SU-DHL-6 (cell line): ENCODE measurements at regions not wholly inside any gene's neighbourhood (a gene's known extent, or its start where the extent isn't known, plus 50 kb on each side); places are given as distances from the start of the nearest gene placed in this dataset.

Experiments
- H2AFZ ChIP-seq: fragments of 200-600 bp; sonication (generic); 2 replicates; pipeline ENCODE4 v1.6.1; 2014; ENCODE audit warnings: low read depth, mild to moderate bottlenecking, moderate library complexity, mixed read lengths, antibody characterized with exemption, low read length; ENCODE audit not compliant: severe bottlenecking
- H3F3A ChIP-seq: fragments of 200-600 bp; shearing (Covaris generic); 2 replicates; pipeline ENCODE4 v1.6.0; 2016; ENCODE audit warnings: antibody characterized with exemption, mild to moderate bottlenecking; ENCODE audit not compliant: insufficient read depth
- H3K27ac ChIP-seq: fragments of 200-600 bp; sonication (generic); 2 replicates; pipeline ENCODE4 v1.5.1; 2016; ENCODE audit warnings: low read depth, mild to moderate bottlenecking, low read length, moderate library complexity, mixed read lengths
- H3K27me3 ChIP-seq: fragments of 200-600 bp; sonication (generic), shearing (Covaris generic); 2 replicates; pipeline ENCODE4 v1.6.0; 2014; ENCODE audit warnings: mild to moderate bottlenecking, low read length
- H3K36me3 ChIP-seq: fragments of 200-600 bp; sonication (generic); 2 replicates; pipeline ENCODE4 v1.6.1; 2014; ENCODE audit warnings: mild to moderate bottlenecking, low read length, mixed read lengths
- H3K4me2 ChIP-seq: fragments of 300-600, 200-600 bp; shearing (Covaris generic), sonication (generic); 2 replicates; pipeline ENCODE4 v1.6.0; 2014; ENCODE audit warnings: low read length, low read depth, mild to moderate bottlenecking; ENCODE audit not compliant: poor library complexity, severe bottlenecking
- H3K4me3 ChIP-seq: fragments of 200-600 bp; sonication (generic); 2 replicates; pipeline ENCODE4 v1.5.1; 2014; ENCODE audit warnings: antibody characterized with exemption, low read length, mild to moderate bottlenecking, mixed read lengths; ENCODE audit not compliant: insufficient read depth, poor library complexity, severe bottlenecking
- H3K79me2 ChIP-seq: fragments of 200-600 bp; sonication (generic); 2 replicates; pipeline ENCODE4 v1.6.1; 2014; ENCODE audit warnings: mild to moderate bottlenecking, low read length, moderate library complexity; ENCODE audit not compliant: insufficient read depth
- H3K9ac ChIP-seq: fragments of 200-600 bp; sonication (generic); 2 replicates; pipeline ENCODE4 v1.7.0; 2014; ENCODE audit warnings: mild to moderate bottlenecking, low read length
- H3K9me2 ChIP-seq: fragments of 200-600 bp; sonication (generic); replicated peaks from 2 replicates; pipeline ENCODE4 v1.6.1; 2014; ENCODE audit warnings: low read length; ENCODE audit not compliant: insufficient read depth
- H3K9me3 ChIP-seq: fragments of 200-600 bp; sonication (generic); 2 replicates; pipeline ENCODE4 v1.6.1; 2014; ENCODE audit warnings: low read length, mixed read lengths; ENCODE audit not compliant: insufficient read depth
- H4K20me1 ChIP-seq: fragments of 200-600 bp; sonication (generic); 2 replicates; pipeline ENCODE4 v1.6.1; 2014; ENCODE audit warnings: low read depth, mild to moderate bottlenecking, antibody characterized with exemption, low read length, moderate library complexity, mixed read lengths
- CTCF ChIP-seq: fragments of 200-600 bp; sonication (generic); IDR thresholded peaks from one replicate; pipeline ENCODE4 v1.5.1; 2017; ENCODE audit warnings: antibody characterized with exemption, mild to moderate bottlenecking, low read length, moderate library complexity; ENCODE audit not compliant: insufficient read depth, poor library complexity, severe bottlenecking
- EZH2phosphoT487 ChIP-seq: fragments of 200-600 bp; sonication (generic), shearing (Covaris generic); conservative IDR thresholded peaks from 2 replicates; pipeline ENCODE4 v1.6.1; 2018; ENCODE audit warnings: mild to moderate bottlenecking, antibody characterized with exemption, low read length, moderate library complexity, mixed read lengths

DNA sequence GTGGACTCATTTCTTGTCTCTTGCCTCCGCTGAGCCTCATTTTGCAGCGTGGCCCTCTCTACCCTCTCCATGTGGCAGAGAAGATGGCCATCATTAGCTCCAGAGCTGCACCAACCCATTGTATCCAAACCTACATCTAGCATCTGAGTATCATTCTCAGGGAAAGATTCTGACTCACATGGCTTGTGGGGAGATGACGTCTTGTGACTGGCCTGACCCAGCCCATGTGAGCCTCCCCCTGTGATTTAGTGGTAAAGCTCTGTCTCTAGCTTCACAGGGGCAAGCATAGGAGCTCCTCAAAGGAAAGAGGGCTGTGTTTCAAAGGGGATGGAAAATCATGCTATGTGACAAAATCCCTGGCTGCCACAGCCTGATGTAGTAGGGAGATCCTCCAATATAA, 87.4 kb upstream of the RBMS1 start:
- no peaks in the 10 kb centered on the region for H3F3A ChIP-seq
- H3K27ac ChIP-seq = no peak overlapping the region
- no peaks in the 10 kb centered on the region for H3K9me3 ChIP-seq
- no peaks in the 10 kb centered on the region for H3K36me3 ChIP-seq
- H2AFZ ChIP-seq = no peak overlapping the region
- no peak overlapping the region for H3K4me3 ChIP-seq
- no peak overlapping the region for H3K9ac ChIP-seq
- no peak overlapping the region for H3K4me2 ChIP-seq
- no peaks in the 10 kb centered on the region for H3K79me2 ChIP-seq
- no peaks in the 10 kb centered on the region for H3K9me2 ChIP-seq
- H3K27me3 ChIP-seq = no peaks in the 10 kb centered on the region
- TF ChIP-seq EZH2phosphoT487 = no peak
- TF ChIP-seq CTCF = no peak
- H4K20me1 ChIP-seq = no peaks in the 10 kb centered on the region

- no peaks in the 10 kb centered on the region for H3K27me3 ChIP-seq
- no peak overlapping the region for H3K9ac ChIP-seq
- H2AFZ ChIP-seq = no peak overlapping the region
- H3K4me3 ChIP-seq = no peak overlapping the region
- H3K79me2 ChIP-seq = no peaks in the 10 kb centered on the region
- no peaks in the 10 kb centered on the region for H3F3A ChIP-seq
- H3K36me3 ChIP-seq = no peaks in the 10 kb centered on the region
- H3K4me2 ChIP-seq = no peak overlapping the region
- no peaks in the 10 kb centered on the region for H3K9me3 ChIP-seq
- H3K9me2 ChIP-seq = no peaks in the 10 kb centered on the region
- TF ChIP-seq EZH2phosphoT487 (no peak), CTCF (no peak)
- no peaks in the 10 kb centered on the region for H4K20me1 ChIP-seq
- H3K27ac ChIP-seq = no peak overlapping the region
Measured at GRCh38 chr2:160581448-160581847, 87.8 kb upstream of the RBMS1 start.

- no peak for TF ChIP-seq CTCF
- TF ChIP-seq EZH2phosphoT487 = no peak
- no peak overlapping the region for H3K4me2 ChIP-seq
Measured at GRCh38 chr2:160582081-160582480, 88.5 kb upstream of the RBMS1 start.

More at GRCh38 chr2:160582081-160582480, 88.5 kb upstream of the RBMS1 start:
- Histone ChIP-seq H3K27me3 (no peaks in the 10 kb centered on the region), H3F3A (no peaks in the 10 kb centered on the region), H3K79me2 (no peaks in the 10 kb centered on the region), H3K36me3 (no peaks in the 10 kb centered on the region), H3K9me3 (no peaks in the 10 kb centered on the region), H3K27ac (no peak overlapping the region), H3K9ac (no peak overlapping the region), H3K4me3 (no peak overlapping the region), H3K9me2 (no peaks in the 10 kb centered on the region), H4K20me1 (no peaks in the 10 kb centered on the region), H2AFZ (no peak overlapping the region)
